Lower leg skin (tissue), 3 donors: ENCODE measurements at regions not wholly inside any gene's neighbourhood (a gene's known extent, or its start where the extent isn't known, plus 50 kb on each side); places are given as distances from the start of the nearest gene placed in this dataset.

Experiments
- POLR2A ChIP-seq, 2 donors: fragments of 450-650 bp; IDR thresholded peaks; one replicate each; pipeline ENCODE4 v1.6.1; 2016 to 2017; ENCODE audit warnings: antibody characterized with exemption in 2 of 2, mild to moderate bottlenecking in 1 of 2, moderate library complexity in 1 of 2
- TF ChIP-seq, protein P1 (sequence below), 3 donors: fragments of 450-650 bp; IDR thresholded peaks; one replicate each; pipeline ENCODE4 v1.5.1; 2016; ENCODE audit warnings: antibody characterized with exemption in 3 of 3, mild to moderate bottlenecking in 3 of 3, moderate library complexity in 2 of 3

DNA sequence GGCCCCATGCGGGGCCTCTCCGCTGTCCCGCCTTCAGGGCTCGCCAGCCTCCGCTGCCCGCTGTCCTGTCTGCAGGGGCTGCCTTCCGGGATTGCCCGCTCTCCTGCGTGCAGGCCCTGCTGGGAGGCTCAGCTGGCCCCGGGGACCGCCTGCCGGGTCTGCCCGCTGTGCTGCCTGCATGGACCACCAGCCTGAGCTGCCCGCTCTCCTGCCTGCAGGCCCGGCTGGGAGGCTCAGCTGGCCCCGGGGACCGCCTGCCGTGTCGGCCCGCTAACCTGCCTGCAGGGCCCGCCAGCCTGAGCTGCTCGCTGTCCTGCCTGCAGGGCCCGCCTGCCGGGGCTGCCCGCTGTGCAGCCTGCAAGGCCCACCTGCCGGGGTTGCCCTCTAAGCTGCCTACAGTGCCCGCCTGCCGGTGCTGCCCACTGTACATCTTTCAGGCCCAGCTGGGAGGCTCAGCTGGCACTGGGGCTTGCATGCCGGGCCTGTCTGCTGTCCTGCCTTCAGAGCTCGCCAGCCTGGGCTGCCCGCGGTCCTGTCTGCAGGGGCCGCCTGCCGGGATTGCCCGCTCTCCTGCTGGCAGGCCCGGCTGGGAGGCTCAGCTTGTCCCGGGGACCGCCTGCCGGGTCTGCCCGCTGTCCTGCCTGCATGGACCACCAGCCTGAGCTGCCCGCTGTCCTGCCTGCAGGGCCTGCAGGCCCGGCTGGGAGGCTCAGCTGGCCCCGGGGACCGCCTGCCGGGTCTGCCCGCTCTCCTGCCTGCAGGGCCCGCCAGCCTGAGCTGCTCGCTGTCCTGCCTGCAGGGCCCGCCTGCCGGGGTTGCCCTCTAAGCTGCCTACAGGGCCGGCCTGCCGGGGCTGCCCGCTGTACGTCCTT is 165.1 kb downstream of the GLRX3 start:
- TF ChIP-seq, protein P1, sequence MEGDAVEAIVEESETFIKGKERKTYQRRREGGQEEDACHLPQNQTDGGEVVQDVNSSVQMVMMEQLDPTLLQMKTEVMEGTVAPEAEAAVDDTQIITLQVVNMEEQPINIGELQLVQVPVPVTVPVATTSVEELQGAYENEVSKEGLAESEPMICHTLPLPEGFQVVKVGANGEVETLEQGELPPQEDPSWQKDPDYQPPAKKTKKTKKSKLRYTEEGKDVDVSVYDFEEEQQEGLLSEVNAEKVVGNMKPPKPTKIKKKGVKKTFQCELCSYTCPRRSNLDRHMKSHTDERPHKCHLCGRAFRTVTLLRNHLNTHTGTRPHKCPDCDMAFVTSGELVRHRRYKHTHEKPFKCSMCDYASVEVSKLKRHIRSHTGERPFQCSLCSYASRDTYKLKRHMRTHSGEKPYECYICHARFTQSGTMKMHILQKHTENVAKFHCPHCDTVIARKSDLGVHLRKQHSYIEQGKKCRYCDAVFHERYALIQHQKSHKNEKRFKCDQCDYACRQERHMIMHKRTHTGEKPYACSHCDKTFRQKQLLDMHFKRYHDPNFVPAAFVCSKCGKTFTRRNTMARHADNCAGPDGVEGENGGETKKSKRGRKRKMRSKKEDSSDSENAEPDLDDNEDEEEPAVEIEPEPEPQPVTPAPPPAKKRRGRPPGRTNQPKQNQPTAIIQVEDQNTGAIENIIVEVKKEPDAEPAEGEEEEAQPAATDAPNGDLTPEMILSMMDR (IDR thresholded peaks at IDR 0.05), result no peak
- no peak for TF ChIP-seq POLR2A (IDR thresholded peaks at IDR 0.05)
